ENCODE measurements at regions not wholly inside any gene's neighbourhood (a gene's known extent, or its start where the extent isn't known, plus 50 kb on each side); places are given as distances from the start of the nearest gene placed in this dataset.

GRCh38 chr4:42718336-42718735, 61.4 kb upstream of the ATP8A1 start:
- TF ChIP-seq POLR2A (IDR thresholded peaks at IDR 0.05), result no peak
- TF ChIP-seq CTCF (IDR thresholded peaks at IDR 0.05), result no peak
- no peak for TF ChIP-seq POLR2AphosphoS5 (IDR thresholded peaks at IDR 0.05)
- no peak overlapping the region for H3K27ac ChIP-seq
- no peaks in the 10 kb centered on the region for H3K9me3 ChIP-seq
- WGBS, result 55% methylated on average over 1 of the region's 1 CpG
- H3K36me3 ChIP-seq, result no peaks in the 10 kb centered on the region
- H3K27me3 ChIP-seq (replicated peaks; ENCODE audit: insufficient read depth), result no peaks in the 10 kb centered on the region
- no peak for DNase-seq (ENCODE audit: low spot score)
- H3K4me1 ChIP-seq (replicated peaks), result no peaks in the 10 kb centered on the region
- intact Hi-C loops (cut with DNase I), result no loop called here
- no peak overlapping the region for H3K4me3 ChIP-seq

- Histone ChIP-seq H3K27ac (no peak overlapping the region), H3K36me3 (no peaks in the 10 kb centered on the region), H3K9me3 (no peaks in the 10 kb centered on the region), H3K27me3 (replicated peaks; ENCODE audit: insufficient read depth) (no peaks in the 10 kb centered on the region), H3K4me1 (replicated peaks) (no peaks in the 10 kb centered on the region), H3K4me3 (no peak overlapping the region)
- 82% methylated on average over 3 of the region's 3 CpGs for WGBS
- intact Hi-C loops (cut with DNase I), result no loop called here
- TF ChIP-seq POLR2AphosphoS5 (IDR thresholded peaks at IDR 0.05) (no peak), POLR2A (IDR thresholded peaks at IDR 0.05) (no peak), CTCF (IDR thresholded peaks at IDR 0.05) (no peak)
- DNase-seq (ENCODE audit: low spot score), result no peak
Measured at GRCh38 chr4:42716996-42717395, 60.1 kb upstream of the ATP8A1 start.

- no peaks in the 10 kb centered on the region for H3K9me3 ChIP-seq
- intact Hi-C loops (cut with DNase I), result no loop called here
- no peaks in the 10 kb centered on the region for H3K4me1 ChIP-seq (replicated peaks)
- H3K27me3 ChIP-seq (replicated peaks; ENCODE audit: insufficient read depth), result no peaks in the 10 kb centered on the region
- H3K27ac ChIP-seq, result no peak overlapping the region
- H3K36me3 ChIP-seq, result no peaks in the 10 kb centered on the region
- no peak for TF ChIP-seq POLR2AphosphoS5 (IDR thresholded peaks at IDR 0.05)
- no peak for TF ChIP-seq POLR2A (IDR thresholded peaks at IDR 0.05)
- TF ChIP-seq CTCF (IDR thresholded peaks at IDR 0.05), result no peak
- 85% methylated on average over 6 of the region's 6 CpGs for WGBS
- DNase-seq (ENCODE audit: low spot score), result no peak
- H3K4me3 ChIP-seq, result no peak overlapping the region
Measured at GRCh38 chr4:42715807-42716482, 59.0 kb upstream of the ATP8A1 start.

- Histone ChIP-seq H3K27ac (no peak overlapping the region), H3K27me3 (replicated peaks; ENCODE audit: insufficient read depth) (no peaks in the 10 kb centered on the region), H3K36me3 (no peaks in the 10 kb centered on the region), H3K9me3 (no peaks in the 10 kb centered on the region), H3K4me1 (replicated peaks) (peaks cover 2% of the 10 kb centered on the region), H3K4me3 (no peak overlapping the region)
- WGBS, result 76% methylated on average over 3 of the region's 3 CpGs
- intact Hi-C loops (cut with DNase I), result no loop called here
- no peak for DNase-seq (ENCODE audit: low spot score)
- no peak for TF ChIP-seq POLR2A (IDR thresholded peaks at IDR 0.05)
- TF ChIP-seq POLR2AphosphoS5 (IDR thresholded peaks at IDR 0.05), result no peak
- no peak for TF ChIP-seq CTCF (IDR thresholded peaks at IDR 0.05)
Measured at GRCh38 chr4:42713391-42713790, 56.5 kb upstream of the ATP8A1 start.

- no peak overlapping the region for H3K27ac ChIP-seq
- H3K9me3 ChIP-seq, result no peaks in the 10 kb centered on the region
- intact Hi-C loops (cut with DNase I), result no loop called here
- no peaks in the 10 kb centered on the region for H3K36me3 ChIP-seq
- no peak overlapping the region for H3K4me3 ChIP-seq
- DNase-seq (ENCODE audit: low spot score), result no peak
- peaks cover 4% of the 10 kb centered on the region for H3K4me1 ChIP-seq (replicated peaks)
- 47% methylated on average over 2 of the region's 2 CpGs for whole genome bisulfite sequencing
- TF ChIP-seq POLR2A (IDR thresholded peaks at IDR 0.05), result no peak
- no peaks in the 10 kb centered on the region for H3K27me3 ChIP-seq (replicated peaks; ENCODE audit: insufficient read depth)
Measured at GRCh38 chr4:42712854-42713253, 55.9 kb upstream of the ATP8A1 start.
